Chondrocyte (in vitro differentiated cells): ENCODE measurements at regions not wholly inside any gene's neighbourhood (a gene's known extent, or its start where the extent isn't known, plus 50 kb on each side); places are given as distances from the start of the nearest gene placed in this dataset.

Experiments
- DNase-seq: peaks from one replicate; pipeline ENCODE4 v3.0.0; 2021; ENCODE audit warnings: mixed read lengths, low spot score
- H3K27ac Mint-ChIP-seq: one replicate; pipeline ENCODE4 v1.8.0; 2021; ENCODE audit warnings: mild to moderate bottlenecking, moderate library complexity, mixed read lengths; ENCODE audit not compliant: unreplicated experiment
- H3K27me3 Mint-ChIP-seq: 2 replicates; pipeline ENCODE4 v1.8.0; 2021; ENCODE audit warnings: low read depth, mixed read lengths
- H3K36me3 Mint-ChIP-seq: 2 replicates; pipeline ENCODE4 v1.8.0; 2021; ENCODE audit warnings: low read depth, mixed read lengths
- H3K4me1 Mint-ChIP-seq: 2 replicates; pipeline ENCODE4 v1.8.0; 2021; ENCODE audit warnings: low read depth, mild to moderate bottlenecking, mixed read lengths
- H3K4me3 Mint-ChIP-seq: one replicate; pipeline ENCODE4 v1.8.0; 2021; ENCODE audit warnings: mild to moderate bottlenecking, moderate library complexity, mixed read lengths; ENCODE audit not compliant: unreplicated experiment
- H3K9me3 Mint-ChIP-seq: 2 replicates; pipeline ENCODE4 v1.8.0; 2021; ENCODE audit warnings: low read depth, mixed read lengths
- CTCF ChIP-seq: fragments of 200-600 bp; sonication (generic); IDR thresholded peaks from 2 replicates; pipeline ENCODE4 v1.5.0; 2021; ENCODE audit warnings: antibody characterized with exemption, mild to moderate bottlenecking, moderate library complexity

DNA sequence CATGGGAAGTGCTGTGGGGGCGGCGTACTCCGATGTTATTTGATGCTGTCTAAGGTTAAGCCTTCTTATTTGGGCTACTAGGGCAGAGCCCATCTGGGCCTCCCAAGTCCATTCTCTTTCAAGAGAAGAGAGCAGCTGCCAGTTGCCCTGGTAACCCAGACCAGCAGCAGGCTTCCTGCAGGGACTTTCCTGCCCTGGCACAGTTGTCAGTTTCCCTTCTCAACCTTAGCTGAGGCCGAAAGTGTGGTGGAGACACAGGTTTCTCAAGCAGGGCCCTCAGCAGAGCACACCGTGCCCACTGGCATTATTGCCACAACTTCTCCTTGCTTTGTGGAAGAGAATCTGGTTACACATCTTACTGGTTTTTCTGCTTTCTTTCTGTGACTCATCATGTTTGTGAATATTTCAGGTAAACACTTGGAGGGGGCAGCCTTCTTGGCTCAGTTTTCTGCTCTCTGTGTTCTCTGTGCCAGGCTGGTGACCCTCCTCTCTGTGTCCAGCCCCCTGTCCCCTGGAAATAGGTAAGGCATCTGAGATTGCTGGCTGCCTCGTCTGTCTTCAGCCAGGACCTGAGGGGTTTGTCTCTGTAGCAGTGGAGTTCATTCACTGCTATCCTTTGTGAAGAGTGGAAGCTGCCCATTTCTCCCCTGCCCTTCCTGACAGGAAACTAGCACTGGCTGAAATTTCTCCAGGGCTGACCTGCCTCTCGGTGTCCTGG lies 111.0 kb downstream of the B3GNT2 start:
- peaks cover 28% of the 10 kb centered on the region for H3K4me1 Mint-ChIP-seq
- H3K27me3 Mint-ChIP-seq, result peaks cover 1% of the 10 kb centered on the region
- no peak for TF ChIP-seq CTCF
- no peak overlapping the region for H3K4me3 Mint-ChIP-seq
- DNase-seq, result no peak
- H3K27ac Mint-ChIP-seq, result no peak overlapping the region
- H3K36me3 Mint-ChIP-seq, result no peaks in the 10 kb centered on the region
- no peaks in the 10 kb centered on the region for H3K9me3 Mint-ChIP-seq

DNA sequence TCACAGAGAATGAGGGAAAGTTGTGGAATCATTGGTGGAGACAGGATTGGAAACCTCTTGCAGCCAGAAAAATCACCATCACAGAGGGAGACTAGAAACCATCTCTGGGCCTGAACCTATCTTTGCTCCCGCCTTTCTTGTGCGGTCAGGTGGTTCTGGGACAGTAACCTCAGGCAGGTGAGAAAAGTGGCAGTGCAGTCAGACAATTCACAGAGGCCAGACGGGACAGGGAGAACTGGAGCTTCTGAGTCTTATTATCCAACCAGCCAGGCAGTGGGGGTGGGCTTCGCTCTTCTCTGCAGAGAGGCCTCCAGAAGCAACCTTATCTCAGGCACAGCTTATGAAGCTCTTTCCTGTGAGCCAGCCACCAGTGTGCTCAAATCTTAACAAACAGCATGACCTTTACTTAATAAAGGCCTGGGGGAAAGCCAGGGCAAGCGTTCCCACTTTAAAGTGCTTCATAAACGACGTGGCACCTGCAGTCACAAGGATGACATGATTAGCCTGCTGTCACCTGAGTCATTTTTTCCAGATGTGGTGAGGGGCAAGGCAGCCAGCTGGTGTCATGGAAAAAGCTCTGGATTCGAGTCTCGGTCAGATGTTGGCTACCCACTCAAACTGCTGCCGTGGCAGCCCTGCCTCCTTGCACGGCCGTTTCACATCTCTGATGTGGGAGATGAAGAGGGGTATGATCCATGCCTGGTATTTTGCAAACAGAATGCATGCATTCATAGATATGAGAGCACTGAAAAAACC lies 109.7 kb downstream of the B3GNT2 start:
- no peak for TF ChIP-seq CTCF
- Mint-ChIP-seq H3K4me3 (no peak overlapping the region), H3K27me3 (peaks cover 1% of the 10 kb centered on the region), H3K4me1 (peaks cover 28% of the 10 kb centered on the region), H3K27ac (no peak overlapping the region), H3K36me3 (no peaks in the 10 kb centered on the region), H3K9me3 (no peaks in the 10 kb centered on the region)
- DNase-seq, result no peak

- DNase-seq, result no peak
Observed at GRCh38 chr2:62304429-62305417, 108.8 kb downstream of the B3GNT2 start.

DNA sequence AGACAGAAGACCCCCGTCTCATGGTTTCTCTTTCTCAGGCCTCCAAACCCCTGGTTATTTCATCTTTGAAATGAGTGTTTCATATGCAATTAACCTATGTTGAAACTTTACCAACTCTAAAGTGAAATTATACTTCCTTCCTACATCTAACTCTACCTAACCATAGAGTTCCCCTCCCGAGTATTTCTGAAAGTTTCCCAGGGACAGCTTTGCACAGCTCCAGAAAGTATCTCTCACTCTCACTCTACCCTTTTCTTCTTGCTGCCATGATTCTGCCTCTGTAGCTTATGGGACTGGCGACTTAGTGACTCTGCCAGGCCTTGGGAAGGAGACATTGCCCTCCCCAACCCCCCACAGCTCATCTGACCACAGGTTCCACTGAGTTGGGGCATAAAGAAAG lies 107.9 kb downstream of the B3GNT2 start:
- H3K36me3 Mint-ChIP-seq, result no peaks in the 10 kb centered on the region
- no peaks in the 10 kb centered on the region for H3K9me3 Mint-ChIP-seq
- peaks cover 1% of the 10 kb centered on the region for H3K27me3 Mint-ChIP-seq
- no peak overlapping the region for H3K4me3 Mint-ChIP-seq
- no peak for TF ChIP-seq CTCF
- H3K27ac Mint-ChIP-seq, result no peak overlapping the region
- no peak for DNase-seq
- peaks cover 17% of the 10 kb centered on the region for H3K4me1 Mint-ChIP-seq

More at GRCh38 chr2:62304429-62305417, 108.8 kb downstream of the B3GNT2 start:
- Mint-ChIP-seq H3K4me3 (no peak overlapping the region), H3K9me3 (no peaks in the 10 kb centered on the region), H3K27me3 (peaks cover 1% of the 10 kb centered on the region), H3K36me3 (no peaks in the 10 kb centered on the region), H3K27ac (no peak overlapping the region), H3K4me1 (peaks cover 21% of the 10 kb centered on the region)
- TF ChIP-seq CTCF, result no peak
